ENCODE measurements at regions not wholly inside any gene's neighbourhood (a gene's known extent, or its start where the extent isn't known, plus 50 kb on each side); places are given as distances from the start of the nearest gene placed in this dataset.

DNA sequence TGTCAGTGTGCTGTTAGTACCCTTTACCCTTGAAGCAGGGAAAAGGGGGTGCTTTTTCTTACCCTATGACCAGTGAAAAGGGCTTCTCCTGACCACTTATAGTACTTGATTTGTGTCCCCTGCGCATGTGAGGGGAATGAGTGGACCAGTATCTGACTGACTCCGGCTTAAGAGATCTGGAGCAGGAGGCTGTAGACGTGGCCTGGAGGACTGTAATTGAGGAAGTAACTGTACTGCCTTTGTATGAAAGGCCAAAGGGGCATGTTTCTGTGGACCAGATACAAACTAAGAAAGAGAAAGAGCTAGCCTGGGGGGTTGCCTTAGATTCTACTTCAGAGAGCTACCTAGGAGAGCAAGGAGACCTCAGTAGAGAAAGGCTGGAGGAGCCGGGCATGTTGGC lies 89.9 kb upstream of the TBL1XR1 start:
- H3K9me2 ChIP-seq (replicated peaks; ENCODE audit: insufficient read depth, low read length) = no peaks in the 10 kb centered on the region
- no peaks in the 10 kb centered on the region for H3K4me1 ChIP-seq (ENCODE audit: low read length)
- H4K20me1 ChIP-seq (ENCODE audit: insufficient read depth, low read length) = no peaks in the 10 kb centered on the region
- no peak overlapping the region for H3K4me3 ChIP-seq (ENCODE audit: low read length)
- H3K36me3 ChIP-seq (replicated peaks; ENCODE audit: insufficient read depth, low read length) = no peaks in the 10 kb centered on the region
- no peak overlapping the region for H3K27ac ChIP-seq (ENCODE audit: low read length)
- TF ChIP-seq EZH2 (optimal IDR thresholded peaks at IDR 0.05; ENCODE audit: low read depth, low read length) (no peak), EZH2phosphoT487 (IDR thresholded peaks at IDR 0.05; ENCODE audit: low read length) (no peak)
- TF ChIP-seq, protein P1, sequence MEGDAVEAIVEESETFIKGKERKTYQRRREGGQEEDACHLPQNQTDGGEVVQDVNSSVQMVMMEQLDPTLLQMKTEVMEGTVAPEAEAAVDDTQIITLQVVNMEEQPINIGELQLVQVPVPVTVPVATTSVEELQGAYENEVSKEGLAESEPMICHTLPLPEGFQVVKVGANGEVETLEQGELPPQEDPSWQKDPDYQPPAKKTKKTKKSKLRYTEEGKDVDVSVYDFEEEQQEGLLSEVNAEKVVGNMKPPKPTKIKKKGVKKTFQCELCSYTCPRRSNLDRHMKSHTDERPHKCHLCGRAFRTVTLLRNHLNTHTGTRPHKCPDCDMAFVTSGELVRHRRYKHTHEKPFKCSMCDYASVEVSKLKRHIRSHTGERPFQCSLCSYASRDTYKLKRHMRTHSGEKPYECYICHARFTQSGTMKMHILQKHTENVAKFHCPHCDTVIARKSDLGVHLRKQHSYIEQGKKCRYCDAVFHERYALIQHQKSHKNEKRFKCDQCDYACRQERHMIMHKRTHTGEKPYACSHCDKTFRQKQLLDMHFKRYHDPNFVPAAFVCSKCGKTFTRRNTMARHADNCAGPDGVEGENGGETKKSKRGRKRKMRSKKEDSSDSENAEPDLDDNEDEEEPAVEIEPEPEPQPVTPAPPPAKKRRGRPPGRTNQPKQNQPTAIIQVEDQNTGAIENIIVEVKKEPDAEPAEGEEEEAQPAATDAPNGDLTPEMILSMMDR (IDR thresholded peaks at IDR 0.05; ENCODE audit: low read length) = no peak
- DNase-seq = no peak
- no peaks in the 10 kb centered on the region for H3F3A ChIP-seq (ENCODE audit: insufficient read depth, low read length)
- H2AFZ ChIP-seq (ENCODE audit: low read length) = no peak overlapping the region
- H3K4me2 ChIP-seq (ENCODE audit: low read depth, low read length) = no peak overlapping the region
- no peaks in the 10 kb centered on the region for H3K9me3 ChIP-seq (replicated peaks; ENCODE audit: insufficient read depth, low read length)
- H3K27me3 ChIP-seq (replicated peaks; ENCODE audit: insufficient read depth, low read length) = no peaks in the 10 kb centered on the region
- H3K79me2 ChIP-seq (ENCODE audit: low read length) = no peaks in the 10 kb centered on the region
- no peak overlapping the region for H3K9ac ChIP-seq (ENCODE audit: low read length)

DNA sequence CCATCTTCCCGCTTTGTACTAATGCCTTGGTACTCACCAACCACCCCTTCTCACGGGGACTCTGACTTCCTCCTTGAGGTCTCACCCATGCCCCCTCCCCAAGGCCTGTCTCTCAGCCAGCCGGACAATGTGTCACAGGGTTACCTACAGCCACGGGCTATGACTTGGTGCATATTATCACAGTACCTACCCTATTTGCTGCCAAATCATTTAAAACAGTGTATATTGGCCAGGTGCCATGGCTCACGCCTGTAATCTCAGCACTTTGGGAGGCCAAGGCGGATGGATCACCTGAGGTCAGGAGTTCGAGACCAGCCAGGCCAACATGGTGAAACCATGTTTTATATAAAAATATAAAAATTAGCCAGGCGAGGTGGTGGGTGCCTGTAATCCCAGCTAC lies 93.4 kb upstream of the TBL1XR1 start:
- DNase-seq = no peak
- no peak overlapping the region for H3K4me3 ChIP-seq (ENCODE audit: low read length)
- H3K36me3 ChIP-seq (replicated peaks; ENCODE audit: insufficient read depth, low read length) = no peaks in the 10 kb centered on the region
- H3K79me2 ChIP-seq (ENCODE audit: low read length) = no peaks in the 10 kb centered on the region
- H3K9ac ChIP-seq (ENCODE audit: low read length) = no peak overlapping the region
- H3K4me2 ChIP-seq (ENCODE audit: low read depth, low read length) = no peak overlapping the region
- H3K9me2 ChIP-seq (replicated peaks; ENCODE audit: insufficient read depth, low read length) = no peaks in the 10 kb centered on the region
- H3K9me3 ChIP-seq (replicated peaks; ENCODE audit: insufficient read depth, low read length) = no peaks in the 10 kb centered on the region
- no peak overlapping the region for H2AFZ ChIP-seq (ENCODE audit: low read length)
- H3K27me3 ChIP-seq (replicated peaks; ENCODE audit: insufficient read depth, low read length) = no peaks in the 10 kb centered on the region
- no peaks in the 10 kb centered on the region for H4K20me1 ChIP-seq (ENCODE audit: insufficient read depth, low read length)
- H3F3A ChIP-seq (ENCODE audit: insufficient read depth, low read length) = no peaks in the 10 kb centered on the region
- no peak overlapping the region for H3K27ac ChIP-seq (ENCODE audit: low read length)
- no peaks in the 10 kb centered on the region for H3K4me1 ChIP-seq (ENCODE audit: low read length)
- TF ChIP-seq, protein P1 (IDR thresholded peaks at IDR 0.05; ENCODE audit: low read length) = no peak
- no peak for TF ChIP-seq EZH2phosphoT487 (IDR thresholded peaks at IDR 0.05; ENCODE audit: low read length)
- no peak for TF ChIP-seq EZH2 (optimal IDR thresholded peaks at IDR 0.05; ENCODE audit: low read depth, low read length)

DNA sequence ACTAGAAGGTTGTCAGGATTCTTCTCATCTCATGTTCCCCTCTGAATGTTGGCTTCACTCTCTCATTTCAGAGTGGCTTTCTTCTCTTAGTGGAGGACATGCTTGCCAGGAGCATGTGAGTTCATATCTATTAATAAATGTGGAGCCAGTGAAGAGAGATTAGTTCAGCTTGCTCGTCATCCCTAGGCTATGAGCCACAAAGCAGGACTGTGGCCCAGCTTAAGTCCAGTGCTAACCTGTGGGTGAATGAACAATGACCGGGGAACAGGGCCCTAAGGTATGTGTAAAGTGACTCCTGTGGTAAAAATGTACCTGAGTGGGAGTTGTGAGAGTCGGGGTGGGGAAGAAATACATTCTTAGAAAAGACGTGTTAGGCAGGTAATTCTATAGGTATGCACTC lies 96.9 kb upstream of the TBL1XR1 start:
- Histone ChIP-seq H3K4me2 (ENCODE audit: low read depth, low read length) (no peak overlapping the region), H3K9ac (ENCODE audit: low read length) (no peak overlapping the region), H2AFZ (ENCODE audit: low read length) (no peak overlapping the region), H3K9me2 (replicated peaks; ENCODE audit: insufficient read depth, low read length) (no peaks in the 10 kb centered on the region), H3K27me3 (replicated peaks; ENCODE audit: insufficient read depth, low read length) (no peaks in the 10 kb centered on the region), H3K36me3 (replicated peaks; ENCODE audit: insufficient read depth, low read length) (no peaks in the 10 kb centered on the region), H3K27ac (ENCODE audit: low read length) (no peak overlapping the region), H4K20me1 (ENCODE audit: insufficient read depth, low read length) (no peaks in the 10 kb centered on the region), H3F3A (ENCODE audit: insufficient read depth, low read length) (no peaks in the 10 kb centered on the region), H3K9me3 (replicated peaks; ENCODE audit: insufficient read depth, low read length) (no peaks in the 10 kb centered on the region), H3K4me1 (ENCODE audit: low read length) (no peaks in the 10 kb centered on the region), H3K79me2 (ENCODE audit: low read length) (no peaks in the 10 kb centered on the region), H3K4me3 (ENCODE audit: low read length) (no peak overlapping the region)
- TF ChIP-seq EZH2 (optimal IDR thresholded peaks at IDR 0.05; ENCODE audit: low read depth, low read length) (no peak), EZH2phosphoT487 (IDR thresholded peaks at IDR 0.05; ENCODE audit: low read length) (no peak)
- TF ChIP-seq, protein P1 (IDR thresholded peaks at IDR 0.05; ENCODE audit: low read length) = no peak
- no peak for DNase-seq

Measured in MM.1S (cell line).